Muscle of leg (tissue), 3 donors: ENCODE measurements at regions not wholly inside any gene's neighbourhood (a gene's known extent, or its start where the extent isn't known, plus 50 kb on each side); places are given as distances from the start of the nearest gene placed in this dataset.
"Not testable (repeated sequence)": the region's sequence is repeated elsewhere in the genome, so short reads cannot be mapped to it uniquely, and the experiment has no call there.

ENCODE experiments used
- DNase-seq: peaks from one replicate; pipeline ENCODE4 v3.0.0; 2013
- H3K27ac ChIP-seq: one replicate; pipeline ENCODE4 v1.5.1; 2013; ENCODE audit warnings: mild to moderate bottlenecking, low read length, control low read depth
- H3K27me3 ChIP-seq: one replicate; pipeline ENCODE4 v1.6.1; 2013; ENCODE audit warnings: low read length; ENCODE audit not compliant: control insufficient read depth, insufficient read depth
- H3K36me3 ChIP-seq: one replicate; pipeline ENCODE4 v1.6.1; 2013; ENCODE audit warnings: low read length; ENCODE audit not compliant: control insufficient read depth, insufficient read depth
- H3K4me1 ChIP-seq: one replicate; pipeline ENCODE4 v1.6.1; 2013; ENCODE audit warnings: low read length; ENCODE audit not compliant: control insufficient read depth, insufficient read depth
- H3K4me3 ChIP-seq: one replicate; pipeline ENCODE4 v1.5.1; 2013; ENCODE audit warnings: low read length, control low read depth
- H3K9me3 ChIP-seq: replicated peaks from 2 replicates; pipeline ENCODE4 v1.6.1; 2013; ENCODE audit warnings: low read depth, low read length; ENCODE audit not compliant: control insufficient read depth
- WGBS: methylation state at CpG from one replicate; pipeline ENCODE4 v1.1.5; 2013; ENCODE audit warnings: missing lambda C conversion rate; ENCODE audit not compliant: insufficient coverage; 5-methylcytosine and 5-hydroxymethylcytosine counted together

- DNase-seq = no peak
- Histone ChIP-seq H3K27ac (no peak overlapping the region), H3K36me3 (no peaks in the 10 kb centered on the region), H3K4me1 (no peaks in the 10 kb centered on the region), H3K9me3 (no peaks in the 10 kb centered on the region), H3K27me3 (no peaks in the 10 kb centered on the region), H3K4me3 (no peak overlapping the region)
- WGBS = no CpG with 5 or more reads among the region's 6 CpGs
Measured at GRCh38 chr2:195572895-195573683, 83.9 kb upstream of the SLC39A10 start.

GRCh38 chr2:195570329-195570728, 86.7 kb upstream of the SLC39A10 start:
- H3K36me3 ChIP-seq = no peaks in the 10 kb centered on the region
- no peak for DNase-seq
- no peaks in the 10 kb centered on the region for H3K4me1 ChIP-seq
- H3K9me3 ChIP-seq = no peaks in the 10 kb centered on the region
- H3K27me3 ChIP-seq = no peaks in the 10 kb centered on the region
- H3K4me3 ChIP-seq = no peak overlapping the region
- no peak overlapping the region for H3K27ac ChIP-seq
- no CpG with 5 or more reads among the region's 2 CpGs for WGBS

- Histone ChIP-seq H3K27ac (no peak overlapping the region), H3K27me3 (no peaks in the 10 kb centered on the region), H3K36me3 (no peaks in the 10 kb centered on the region), H3K9me3 (no peaks in the 10 kb centered on the region), H3K4me1 (no peaks in the 10 kb centered on the region), H3K4me3 (no peak overlapping the region)
- no peak for DNase-seq
- 75% methylated on average over 2 of the region's 3 CpGs for WGBS
Measured at GRCh38 chr2:195569255-195569654, 87.8 kb upstream of the SLC39A10 start.

- DNase-seq, H3K4me1 ChIP-seq, H3K4me3 ChIP-seq, H3K36me3 ChIP-seq, H3K27ac ChIP-seq, H3K9me3 ChIP-seq, H3K27me3 ChIP-seq: not testable (repeated sequence)
- 94% methylated on average over 2 of the region's 8 CpGs for WGBS
Measured at GRCh38 chr2:195564625-195565135, 92.3 kb upstream of the SLC39A10 start.

- Histone ChIP-seq H3K4me3 (no peak overlapping the region), H3K27ac (no peak overlapping the region), H3K4me1 (peaks cover 6% of the 10 kb centered on the region), H3K27me3 (no peaks in the 10 kb centered on the region), H3K36me3 (no peaks in the 10 kb centered on the region), H3K9me3 (no peaks in the 10 kb centered on the region)
- no peak for DNase-seq
- WGBS = 86% methylated on average over 7 of the region's 12 CpGs
Measured at GRCh38 chr2:195563857-195564512, 93.0 kb upstream of the SLC39A10 start.

- no peak for DNase-seq
- H3K4me3 ChIP-seq = no peak overlapping the region
- peaks cover 6% of the 10 kb centered on the region for H3K4me1 ChIP-seq
- no peaks in the 10 kb centered on the region for H3K9me3 ChIP-seq
- 44% methylated on average over 5 of the region's 28 CpGs for WGBS
- H3K27ac ChIP-seq = no peak overlapping the region
- no peaks in the 10 kb centered on the region for H3K36me3 ChIP-seq
- no peaks in the 10 kb centered on the region for H3K27me3 ChIP-seq
Measured at GRCh38 chr2:195562570-195563566, 94.2 kb upstream of the SLC39A10 start.

GRCh38 chr2:195561116-195561921, 95.7 kb upstream of the SLC39A10 start:
- no peak overlapping the region for H3K4me3 ChIP-seq
- WGBS = 79% methylated on average over 6 of the region's 6 CpGs
- no peaks in the 10 kb centered on the region for H3K9me3 ChIP-seq
- H3K27me3 ChIP-seq = no peaks in the 10 kb centered on the region
- H3K27ac ChIP-seq = no peak overlapping the region
- H3K36me3 ChIP-seq = no peaks in the 10 kb centered on the region
- H3K4me1 ChIP-seq = peaks cover 6% of the 10 kb centered on the region
- no peak for DNase-seq

GRCh38 chr2:195560209-195560895, 96.7 kb upstream of the SLC39A10 start:
- DNase-seq = no peak
- H3K4me1 ChIP-seq = peaks cover 6% of the 10 kb centered on the region
- 70% methylated on average over 2 of the region's 10 CpGs for whole genome bisulfite sequencing
- H3K27ac ChIP-seq = no peak overlapping the region
- H3K36me3 ChIP-seq = no peaks in the 10 kb centered on the region
- no peak overlapping the region for H3K4me3 ChIP-seq
- no peaks in the 10 kb centered on the region for H3K27me3 ChIP-seq
- no peaks in the 10 kb centered on the region for H3K9me3 ChIP-seq

GRCh38 chr2:195559431-195559914, 97.6 kb upstream of the SLC39A10 start:
- Histone ChIP-seq H3K4me3 (no peak overlapping the region), H3K27me3 (no peaks in the 10 kb centered on the region), H3K9me3 (no peaks in the 10 kb centered on the region), H3K27ac (no peak overlapping the region), H3K4me1 (peaks cover 6% of the 10 kb centered on the region), H3K36me3 (no peaks in the 10 kb centered on the region)
- WGBS = 16% methylated on average over 4 of the region's 5 CpGs
- peak; percentile 54 for DNase-seq
